ENCODE measurements at regions not wholly inside any gene's neighbourhood (a gene's known extent, or its start where the extent isn't known, plus 50 kb on each side); places are given as distances from the start of the nearest gene placed in this dataset.

DNA sequence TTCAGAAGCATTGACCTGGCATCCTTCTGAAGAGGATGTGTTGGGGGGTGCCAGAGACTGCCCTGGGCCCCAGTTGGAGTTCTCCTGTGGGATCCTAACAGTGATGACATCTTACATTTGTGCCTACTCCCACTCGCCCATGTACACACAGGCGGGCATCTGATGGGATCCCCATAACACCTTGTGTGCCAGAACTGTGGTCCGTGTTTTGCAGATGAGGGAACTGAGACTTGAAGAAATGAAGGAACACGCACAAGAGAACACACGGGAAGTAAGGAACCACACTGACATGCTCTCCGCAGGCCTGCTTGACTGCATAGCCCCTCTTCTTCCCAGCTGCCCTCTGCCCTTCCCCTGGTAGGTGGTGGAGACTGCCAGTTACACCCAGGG lies 255.3 kb downstream of the MYCN start:
- TF ChIP-seq TAF1 (IDR thresholded peaks at IDR 0.05; ENCODE audit: borderline replicate concordance, insufficient read depth, low read length): no peak
- TF ChIP-seq POLR2AphosphoS5 (IDR thresholded peaks at IDR 0.05; ENCODE audit: low read depth, low read length): no peak
- no peak for TF ChIP-seq SIN3A (IDR thresholded peaks at IDR 0.05; ENCODE audit: borderline replicate concordance, insufficient read depth, low read length)
